A673 (cell line): ENCODE measurements at regions not wholly inside any gene's neighbourhood (a gene's known extent, or its start where the extent isn't known, plus 50 kb on each side); places are given as distances from the start of the nearest gene placed in this dataset.

Experiments
- BruUV-seq: library from RNA; stranded (reverse); fragments of 400-500 nt; replicated peaks from 2 replicates; lab custom pipeline; 2021; lab: Mats Ljungman, UMichigan
- CTCF ChIA-PET: fragments of 300-600 bp; sonication (Branson Sonifier 250); formaldehyde crosslinking; loops from one replicate; lab custom pipeline; 2022; ENCODE audit warnings: antibody characterized with exemption; lab: Charles Lee
- POLR2A ChIA-PET: fragments of 300-600 bp; sonication (Branson Sonifier 250); formaldehyde crosslinking; loops from one replicate; lab custom pipeline; 2022; ENCODE audit warnings: antibody characterized with exemption; ENCODE audit not compliant: low non-redundant PET; lab: Charles Lee
- DNase-seq: peaks from one replicate; pipeline ENCODE4 v3.0.0-alpha.2; 2015; ENCODE audit warnings: low spot score
- H3K27ac ChIP-seq: fragments of 200-600 bp; sonication (generic); 2 replicates; pipeline ENCODE4 v1.5.1; 2016; ENCODE audit warnings: mixed run types, low read depth, mild to moderate bottlenecking, mixed read lengths, antibody characterized with exemption, low read length; ENCODE audit not compliant: poor library complexity, severe bottlenecking
- H3K27me3 ChIP-seq: fragments of 200-600 bp; sonication (generic); replicated peaks from 2 replicates; pipeline ENCODE4 v1.6.1; 2017; ENCODE audit warnings: mixed run types, low read depth, mild to moderate bottlenecking, mixed read lengths, antibody characterized with exemption, low read length; ENCODE audit not compliant: insufficient read depth, poor library complexity
- H3K36me3 ChIP-seq: fragments of 200-600 bp; sonication (generic); 2 replicates; pipeline ENCODE4 v1.6.1; 2016; ENCODE audit warnings: mixed run types, mild to moderate bottlenecking, mixed read lengths, antibody characterized with exemption, low read length; ENCODE audit not compliant: insufficient read depth, poor library complexity, severe bottlenecking
- H3K4me1 ChIP-seq: fragments of 200-600 bp; sonication (generic); 2 replicates; pipeline ENCODE4 v1.6.1; 2017; ENCODE audit warnings: mixed run types, mild to moderate bottlenecking, mixed read lengths, antibody characterized with exemption, low read length; ENCODE audit not compliant: insufficient read depth, poor library complexity, severe bottlenecking
- H3K4me3 ChIP-seq: fragments of 200-600 bp; sonication (generic); 2 replicates; pipeline ENCODE4 v1.5.1; 2016; ENCODE audit warnings: low read depth, mixed run types, mild to moderate bottlenecking, mixed read lengths, low read length; ENCODE audit not compliant: poor library complexity, severe bottlenecking
- H3K9me3 ChIP-seq: fragments of 200-600 bp; sonication (generic); 2 replicates; pipeline ENCODE4 v1.6.1; 2016; ENCODE audit warnings: mixed run types, low read depth, mild to moderate bottlenecking, mixed read lengths, antibody characterized with exemption, low read length; ENCODE audit not compliant: poor library complexity, severe bottlenecking
- CTCF ChIP-seq: fragments of 300-800, 200-600 bp; sonication (generic); conservative IDR thresholded peaks from 2 replicates; pipeline ENCODE4 v1.5.1; 2017; ENCODE audit warnings: low read depth, mild to moderate bottlenecking, antibody characterized with exemption, low read length, moderate library complexity, mixed read lengths
- EZH2 ChIP-seq: fragments of 200-600 bp; sonication (generic); IDR thresholded peaks from 2 replicates; pipeline ENCODE4 v1.6.1; 2017; ENCODE audit warnings: borderline replicate concordance, low read depth, mild to moderate bottlenecking, mixed read lengths, antibody characterized with exemption, low read length; ENCODE audit not compliant: poor library complexity, severe bottlenecking
- intact Hi-C: fragments of 100-400 bp; cut with micrococcal nuclease; formaldehyde crosslinking; loops from one replicate; pipeline ENCODE4 v1.10.0; 2022; ENCODE audit not compliant: unreplicated experiment

- ChIA-PET POLR2A (no interaction called here), CTCF (no interaction called here)
- no peak for DNase-seq
Measured at GRCh38 chr20:60240415-60240814, 282.2 kb downstream of the CDH26 start.

GRCh38 chr20:60240986-60241385, 282.8 kb downstream of the CDH26 start:
- no peaks in the 10 kb centered on the region for H3K4me1 ChIP-seq
- no peak overlapping the region for H3K27ac ChIP-seq
- intact Hi-C loops, result no loop called here
- TF ChIP-seq CTCF (no peak), EZH2 (no peak)
- no peaks in the 10 kb centered on the region for H3K9me3 ChIP-seq
- ChIA-PET POLR2A (no interaction called here), CTCF (no interaction called here)
- no peaks in the 10 kb centered on the region for H3K36me3 ChIP-seq
- no peak overlapping the region for H3K4me3 ChIP-seq
- no peak for DNase-seq
- BruUV-seq, result no TSS peak
- no peaks in the 10 kb centered on the region for H3K27me3 ChIP-seq

More at GRCh38 chr20:60240415-60240814, 282.2 kb downstream of the CDH26 start:
- Histone ChIP-seq H3K27ac (no peak overlapping the region), H3K27me3 (no peaks in the 10 kb centered on the region), H3K9me3 (no peaks in the 10 kb centered on the region), H3K36me3 (no peaks in the 10 kb centered on the region), H3K4me1 (no peaks in the 10 kb centered on the region), H3K4me3 (no peak overlapping the region)
- no peak for TF ChIP-seq EZH2
- intact Hi-C loops, result no loop called here
- no TSS peak for BruUV-seq

GRCh38 chr20:60242836-60243505, 284.7 kb downstream of the CDH26 start:
- no TSS peak for BruUV-seq
- no peak overlapping the region for H3K4me3 ChIP-seq
- H3K4me1 ChIP-seq, result no peaks in the 10 kb centered on the region
- TF ChIP-seq CTCF, result no peak
- no peak for TF ChIP-seq EZH2
- no peaks in the 10 kb centered on the region for H3K27me3 ChIP-seq
- POLR2A ChIA-PET, result no interaction called here
- CTCF ChIA-PET, result no interaction called here
- H3K9me3 ChIP-seq, result no peaks in the 10 kb centered on the region
- no peak for DNase-seq
- H3K36me3 ChIP-seq, result no peaks in the 10 kb centered on the region
- intact Hi-C loops, result no loop called here
- H3K27ac ChIP-seq, result no peak overlapping the region
